Naive thymus-derived CD8-positive, alpha-beta T cell (primary cell): ENCODE measurements at regions not wholly inside any gene's neighbourhood (a gene's known extent, or its start where the extent isn't known, plus 50 kb on each side); places are given as distances from the start of the nearest gene placed in this dataset.

ENCODE experiments used
- ATAC-seq, 2 donors: fragments of 150-1000 bp; cut with Tn5 transposase in 1 of 2; sonication (Bioruptor Pico), chemical (Tn5 transposase) in 1 of 2; 1 replicate in 1 of 2; 2 replicates in 1 of 2; pipeline ENCODE4 v1.10.0; 2021; ENCODE audit warnings: mild to moderate bottlenecking in 2 of 2, moderate library complexity in 2 of 2
- POLR2A ChIA-PET: fragments of 350-600 bp; sonication (Branson Sonifier 250); formaldehyde crosslinking; loops from one replicate; lab custom pipeline; 2021; ENCODE audit warnings: antibody characterized with exemption; lab: Charles Lee
- DNase-seq, 10 donors: peaks; one replicate each; pipeline versions ENCODE4 v3.0.0 to v3.0.0-alpha.2; 2020 to 2022
- H3K27ac Mint-ChIP-seq, 10 donors: one replicate each; pipeline ENCODE4 v1.8.0; 2020 to 2022; ENCODE audit warnings: mild to moderate bottlenecking in 10 of 10, mixed read lengths in 10 of 10, moderate library complexity in 4 of 10, inconsistent platforms in 1 of 10
- H3K27me3 Mint-ChIP-seq, 5 donors: one replicate each; pipeline ENCODE4 v1.8.0; 2021 to 2022; ENCODE audit warnings: mixed read lengths in 5 of 5
- H3K36me3 Mint-ChIP-seq, 3 donors: one replicate each; pipeline ENCODE4 v1.8.0; 2020 to 2022; ENCODE audit warnings: mixed read lengths in 3 of 3, mild to moderate bottlenecking in 2 of 3, inconsistent platforms in 1 of 3
- H3K4me1 Mint-ChIP-seq, 4 donors: one replicate each; pipeline ENCODE4 v1.8.0; 2021 to 2022; ENCODE audit warnings: mixed read lengths in 4 of 4
- H3K4me3 Mint-ChIP-seq, 10 donors: one replicate each; pipeline ENCODE4 v1.8.0; 2020 to 2022; ENCODE audit warnings: mild to moderate bottlenecking in 10 of 10, mixed read lengths in 10 of 10, moderate library complexity in 6 of 10, inconsistent platforms in 1 of 10
- H3K9me3 Mint-ChIP-seq, 9 donors: one replicate each; pipeline ENCODE4 v1.8.0; 2020 to 2022; ENCODE audit warnings: mixed read lengths in 9 of 9, mild to moderate bottlenecking in 3 of 9, inconsistent platforms in 1 of 9, moderate library complexity in 1 of 9

GRCh38 chr7:52507546-52508255, 527.7 kb upstream of the POM121L12 start:
- POLR2A ChIA-PET = no interaction called here

GRCh38 chr7:52506325-52506724, 529.1 kb upstream of the POM121L12 start:
- Mint-ChIP-seq H3K36me3 (no peaks in the 10 kb centered on the region), H3K4me1 (peaks cover 0 to 3% (median 0%) of the 10 kb centered on the region in 4 donors), H3K9me3 (peaks cover 0 to 8% (median 2%) of the 10 kb centered on the region in 9 donors), H3K27ac (no peak overlapping the region), H3K27me3 (no peaks in the 10 kb centered on the region), H3K4me3 (no peak overlapping the region)
- no peak for DNase-seq
- POLR2A ChIA-PET = no interaction called here
- ATAC-seq = no peak

More at GRCh38 chr7:52507546-52508255, 527.7 kb upstream of the POM121L12 start:
- ATAC-seq = no peak
- Mint-ChIP-seq H3K27ac (no peak overlapping the region), H3K4me3 (peak overlapping the region in 1 of 10 donors; percentile 1), H3K36me3 (no peaks in the 10 kb centered on the region), H3K9me3 (peaks cover 0 to 8% (median 2%) of the 10 kb centered on the region in 9 donors), H3K27me3 (no peaks in the 10 kb centered on the region), H3K4me1 (peaks cover 0 to 3% (median 0%) of the 10 kb centered on the region in 4 donors)
- no peak for DNase-seq

- ATAC-seq (no peak), DNase-seq (no peak)
- POLR2A ChIA-PET = no interaction called here
- H3K9me3 Mint-ChIP-seq = peaks cover 0 to 8% (median 2%) of the 10 kb centered on the region in 9 donors
- no peak overlapping the region for H3K4me3 Mint-ChIP-seq
- no peaks in the 10 kb centered on the region for H3K27me3 Mint-ChIP-seq
- peaks cover 0 to 3% (median 0%) of the 10 kb centered on the region in 4 donors for H3K4me1 Mint-ChIP-seq
- H3K27ac Mint-ChIP-seq = no peak overlapping the region
- H3K36me3 Mint-ChIP-seq = no peaks in the 10 kb centered on the region
Observed at GRCh38 chr7:52504561-52504960, 530.9 kb upstream of the POM121L12 start.

GRCh38 chr7:52502281-52502680, 533.2 kb upstream of the POM121L12 start:
- Mint-ChIP-seq H3K9me3 (peaks cover 0 to 8% (median 0%) of the 10 kb centered on the region in 9 donors), H3K27me3 (no peaks in the 10 kb centered on the region), H3K27ac (no peak overlapping the region), H3K4me1 (no peaks in the 10 kb centered on the region), H3K4me3 (no peak overlapping the region), H3K36me3 (no peaks in the 10 kb centered on the region)
- POLR2A ChIA-PET = no interaction called here
- ATAC-seq (no peak), DNase-seq (no peak)

GRCh38 chr7:52501696-52502095, 533.7 kb upstream of the POM121L12 start:
- no peaks in the 10 kb centered on the region for H3K4me1 Mint-ChIP-seq
- DNase-seq (no peak), ATAC-seq (no peak)
- H3K27ac Mint-ChIP-seq = no peak overlapping the region
- H3K9me3 Mint-ChIP-seq = peaks cover 0 to 8% (median 0%) of the 10 kb centered on the region in 9 donors
- H3K27me3 Mint-ChIP-seq = no peaks in the 10 kb centered on the region
- no peak overlapping the region for H3K4me3 Mint-ChIP-seq
- POLR2A ChIA-PET = no interaction called here
- no peaks in the 10 kb centered on the region for H3K36me3 Mint-ChIP-seq

GRCh38 chr7:52500841-52501240, 534.6 kb upstream of the POM121L12 start:
- no peaks in the 10 kb centered on the region for H3K27me3 Mint-ChIP-seq
- no peak for ATAC-seq
- no peaks in the 10 kb centered on the region for H3K36me3 Mint-ChIP-seq
- H3K4me1 Mint-ChIP-seq = no peaks in the 10 kb centered on the region
- no peak overlapping the region for H3K4me3 Mint-ChIP-seq
- no peak overlapping the region for H3K27ac Mint-ChIP-seq
- no peak for DNase-seq
- POLR2A ChIA-PET = no interaction called here
- peaks cover 0 to 8% (median 0%) of the 10 kb centered on the region in 9 donors for H3K9me3 Mint-ChIP-seq

- Mint-ChIP-seq H3K4me1 (no peaks in the 10 kb centered on the region), H3K27ac (no peak overlapping the region), H3K4me3 (no peak overlapping the region), H3K36me3 (no peaks in the 10 kb centered on the region), H3K27me3 (no peaks in the 10 kb centered on the region), H3K9me3 (peaks cover 0 to 4% (median 0%) of the 10 kb centered on the region in 9 donors)
- no peak for ATAC-seq
- no peak for DNase-seq
- POLR2A ChIA-PET = no interaction called here
Observed at GRCh38 chr7:52498366-52498765, 537.1 kb upstream of the POM121L12 start.

- Mint-ChIP-seq H3K4me1 (no peaks in the 10 kb centered on the region), H3K27ac (no peak overlapping the region), H3K9me3 (peaks cover 0 to 12% (median 2%) of the 10 kb centered on the region in 9 donors), H3K27me3 (no peaks in the 10 kb centered on the region), H3K4me3 (no peak overlapping the region), H3K36me3 (no peaks in the 10 kb centered on the region)
- no peak for DNase-seq
- no peak for ATAC-seq
- POLR2A ChIA-PET = no interaction called here
Observed at GRCh38 chr7:52486267-52486666, 549.2 kb upstream of the POM121L12 start.

GRCh38 chr7:52482076-52482475, 553.4 kb upstream of the POM121L12 start:
- no peak for DNase-seq
- no peaks in the 10 kb centered on the region for H3K4me1 Mint-ChIP-seq
- no peaks in the 10 kb centered on the region for H3K36me3 Mint-ChIP-seq
- ATAC-seq = no peak
- peaks cover 0 to 14% (median 0%) of the 10 kb centered on the region in 9 donors for H3K9me3 Mint-ChIP-seq
- H3K27ac Mint-ChIP-seq = no peak overlapping the region
- H3K4me3 Mint-ChIP-seq = no peak overlapping the region
- H3K27me3 Mint-ChIP-seq = no peaks in the 10 kb centered on the region
- POLR2A ChIA-PET = no interaction called here

- no peak for DNase-seq
- H3K4me1 Mint-ChIP-seq = no peaks in the 10 kb centered on the region
Observed at GRCh38 chr7:52481571-52481970, 553.9 kb upstream of the POM121L12 start.

GRCh38 chr7:52479990-52480389, 555.4 kb upstream of the POM121L12 start:
- peaks cover 0 to 9% (median 1%) of the 10 kb centered on the region in 9 donors for H3K9me3 Mint-ChIP-seq
- H3K36me3 Mint-ChIP-seq = no peaks in the 10 kb centered on the region
- H3K4me1 Mint-ChIP-seq = no peaks in the 10 kb centered on the region
- no peak overlapping the region for H3K4me3 Mint-ChIP-seq
- POLR2A ChIA-PET = no interaction called here
- H3K27ac Mint-ChIP-seq = no peak overlapping the region
- no peaks in the 10 kb centered on the region for H3K27me3 Mint-ChIP-seq
- DNase-seq (no peak), ATAC-seq (no peak)

More at GRCh38 chr7:52481571-52481970, 553.9 kb upstream of the POM121L12 start:
- Mint-ChIP-seq H3K27ac (no peak overlapping the region), H3K36me3 (no peaks in the 10 kb centered on the region), H3K9me3 (peaks cover 0 to 14% (median 0%) of the 10 kb centered on the region in 9 donors), H3K27me3 (no peaks in the 10 kb centered on the region), H3K4me3 (no peak overlapping the region)
- ATAC-seq = no peak
- POLR2A ChIA-PET = no interaction called here

- Mint-ChIP-seq H3K27me3 (no peaks in the 10 kb centered on the region), H3K4me3 (no peak overlapping the region), H3K36me3 (no peaks in the 10 kb centered on the region), H3K27ac (no peak overlapping the region), H3K4me1 (no peaks in the 10 kb centered on the region), H3K9me3 (peaks cover 0 to 30% (median 5%) of the 10 kb centered on the region in 9 donors)
- DNase-seq (no peak), ATAC-seq (no peak)
- POLR2A ChIA-PET = no interaction called here
Observed at GRCh38 chr7:52475001-52475582, 560.3 kb upstream of the POM121L12 start.

GRCh38 chr7:52473756-52474155, 561.7 kb upstream of the POM121L12 start:
- no peaks in the 10 kb centered on the region for H3K27me3 Mint-ChIP-seq
- ATAC-seq = no peak
- POLR2A ChIA-PET = no interaction called here
- H3K4me3 Mint-ChIP-seq = no peak overlapping the region
- DNase-seq = no peak
- H3K4me1 Mint-ChIP-seq = no peaks in the 10 kb centered on the region
- no peak overlapping the region for H3K27ac Mint-ChIP-seq
- H3K9me3 Mint-ChIP-seq = peaks cover 0 to 38% (median 6%) of the 10 kb centered on the region in 9 donors
- no peaks in the 10 kb centered on the region for H3K36me3 Mint-ChIP-seq
